ENCODE measurements at regions not wholly inside any gene's neighbourhood (a gene's known extent, or its start where the extent isn't known, plus 50 kb on each side); places are given as distances from the start of the nearest gene placed in this dataset.

- DNase-seq (ENCODE audit: extremely low read depth, low read depth), result no peak
Observed at GRCh38 chr14:51394804-51395203, 154.8 kb downstream of the TMX1 start.

GRCh38 chr14:51395361-51395849 lies 155.4 kb downstream of the TMX1 start:
- no peak for DNase-seq (ENCODE audit: extremely low read depth, low read depth)

GRCh38 chr14:51396222-51396815 lies 156.3 kb downstream of the TMX1 start:
- DNase-seq (ENCODE audit: extremely low read depth, low read depth), result peak; percentile 37

GRCh38 chr14:51398898-51399297 lies 158.9 kb downstream of the TMX1 start:
- DNase-seq (ENCODE audit: extremely low read depth, low read depth), result peak; percentile 61

- DNase-seq (ENCODE audit: extremely low read depth, low read depth), result no peak
Observed at GRCh38 chr14:51400139-51400538, 160.1 kb downstream of the TMX1 start.

GRCh38 chr14:51401272-51401671 lies 161.2 kb downstream of the TMX1 start:
- DNase-seq (ENCODE audit: extremely low read depth, low read depth), result no peak

- DNase-seq (ENCODE audit: extremely low read depth, low read depth), result no peak
Observed at GRCh38 chr14:51401756-51402155, 161.7 kb downstream of the TMX1 start.

GRCh38 chr14:51410897-51411296 lies 170.8 kb downstream of the TMX1 start:
- DNase-seq (ENCODE audit: extremely low read depth, low read depth), result no peak

- no peak for DNase-seq (ENCODE audit: extremely low read depth, low read depth)
Observed at GRCh38 chr14:51419685-51420084, 179.6 kb downstream of the TMX1 start.

- no peak for DNase-seq (ENCODE audit: extremely low read depth, low read depth)
Observed at GRCh38 chr14:51422704-51423103, 182.7 kb downstream of the TMX1 start.

- DNase-seq (ENCODE audit: extremely low read depth, low read depth), result no peak
Observed at GRCh38 chr14:51424041-51424440, 184.0 kb downstream of the TMX1 start.

- no peak for DNase-seq (ENCODE audit: extremely low read depth, low read depth)
Observed at GRCh38 chr14:51424561-51425251, 184.7 kb downstream of the TMX1 start.

GRCh38 chr14:51428981-51429380 lies 188.9 kb downstream of the TMX1 start:
- DNase-seq (ENCODE audit: extremely low read depth, low read depth), result no peak

GRCh38 chr14:51430079-51430478 lies 190.0 kb downstream of the TMX1 start:
- peak; percentile 63 for DNase-seq (ENCODE audit: extremely low read depth, low read depth)

- DNase-seq (ENCODE audit: extremely low read depth, low read depth), result no peak
Observed at GRCh38 chr14:51430633-51431032, 190.6 kb downstream of the TMX1 start.

- no peak for DNase-seq (ENCODE audit: extremely low read depth, low read depth)
Observed at GRCh38 chr14:51431033-51431709, 191.1 kb downstream of the TMX1 start.

- no peak for DNase-seq (ENCODE audit: extremely low read depth, low read depth)
Observed at GRCh38 chr14:51431741-51432140, 191.7 kb downstream of the TMX1 start.

- no peak for DNase-seq (ENCODE audit: extremely low read depth, low read depth)
Observed at GRCh38 chr14:51432302-51432948, 192.4 kb downstream of the TMX1 start.

- DNase-seq (ENCODE audit: extremely low read depth, low read depth), result no peak
Observed at GRCh38 chr14:51436630-51437029, 196.6 kb downstream of the TMX1 start.

- DNase-seq (ENCODE audit: extremely low read depth, low read depth), result no peak
Observed at GRCh38 chr14:51439896-51440295, 199.8 kb downstream of the TMX1 start.

GRCh38 chr14:51441001-51441400 lies 201.0 kb downstream of the TMX1 start:
- no peak for DNase-seq (ENCODE audit: extremely low read depth, low read depth)
